LHCN-M2 (cell line): ENCODE measurements at regions not wholly inside any gene's neighbourhood (a gene's known extent, or its start where the extent isn't known, plus 50 kb on each side); places are given as distances from the start of the nearest gene placed in this dataset.
"Not testable (repeated sequence)": the region's sequence is repeated elsewhere in the genome, so short reads cannot be mapped to it uniquely, and the experiment has no call there.

ENCODE experiments used
- DNase-seq: peaks from one replicate; pipeline ENCODE4 v3.0.0-alpha.2; 2012; ENCODE audit warnings: low read depth

GRCh38 chr6:167470101-167470835 is 145.4 kb downstream of the TTLL2 start:
- DNase-seq: no peak

- no peak for DNase-seq
These were observed 146.1 kb downstream of the TTLL2 start for GRCh38 chr6:167470836-167471547.

- no peak for DNase-seq
These were observed 146.7 kb downstream of the TTLL2 start for GRCh38 chr6:167471548-167471930.

DNA sequence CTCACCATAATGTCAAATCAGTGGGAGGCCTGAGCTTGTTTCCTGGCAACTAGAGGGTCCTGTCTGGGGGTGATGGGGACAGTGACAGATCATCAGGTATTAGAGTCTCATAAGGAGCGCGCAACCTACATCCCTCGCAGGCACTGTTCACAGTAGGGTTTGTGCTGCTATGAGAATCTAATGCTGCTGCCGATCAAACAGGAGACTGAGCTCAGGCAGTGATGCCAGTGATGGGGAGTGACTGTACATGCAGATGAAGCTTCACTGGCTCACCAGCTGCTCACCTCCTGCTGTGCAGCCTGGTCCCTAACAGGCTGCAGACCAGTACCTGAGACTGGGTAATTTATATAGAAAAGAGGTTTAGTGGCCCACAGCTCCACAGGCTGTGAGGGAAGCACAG is 147.3 kb downstream of the TTLL2 start:
- DNase-seq: no peak

- no peak for DNase-seq
These were observed 148.0 kb downstream of the TTLL2 start for GRCh38 chr6:167472880-167473279.

GRCh38 chr6:167474171-167474570 is 149.3 kb downstream of the TTLL2 start:
- no peak for DNase-seq

GRCh38 chr6:167474725-167475124 is 149.8 kb downstream of the TTLL2 start:
- DNase-seq: no peak

DNA sequence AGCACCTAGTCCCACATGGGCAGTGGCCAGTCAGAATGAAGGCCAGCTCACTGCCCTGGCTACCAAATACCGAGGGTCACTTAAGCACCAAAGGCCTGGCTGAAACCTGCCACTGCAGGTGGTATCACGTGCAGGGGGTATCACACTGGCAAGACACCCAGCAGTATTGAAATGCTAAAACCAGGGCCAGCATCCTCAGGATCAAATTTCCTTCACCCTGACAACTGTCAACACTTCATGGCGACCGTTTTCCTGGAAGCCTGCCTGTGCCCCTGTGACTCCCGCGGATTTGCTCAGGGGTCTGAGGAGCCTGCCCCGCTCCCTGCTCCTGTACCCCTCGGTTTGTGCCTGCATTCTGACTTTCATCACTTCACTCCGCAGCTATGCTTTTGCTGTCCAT is 151.1 kb downstream of the TTLL2 start:
- DNase-seq: no peak

- DNase-seq: no peak
These were observed 152.1 kb downstream of the TTLL2 start for GRCh38 chr6:167476844-167477595.

DNA sequence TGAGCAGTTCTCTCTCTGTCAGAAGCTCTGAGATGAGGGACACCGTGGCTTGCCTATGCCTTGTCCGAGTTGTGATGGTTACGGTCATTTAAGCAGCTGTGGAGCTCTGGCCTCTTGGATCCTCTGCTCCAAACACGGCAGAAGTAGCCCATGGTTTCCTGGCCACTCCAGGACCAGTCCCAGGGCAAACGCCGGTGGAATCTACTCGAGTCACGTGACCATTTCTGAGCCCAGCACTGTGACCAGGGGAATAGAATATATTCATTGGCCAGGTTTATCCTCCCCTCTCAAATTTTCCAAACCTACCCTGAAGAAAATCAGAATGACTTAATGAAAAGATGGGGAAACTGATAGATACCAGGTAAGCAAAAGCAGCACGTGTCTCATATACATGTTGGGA is 152.8 kb downstream of the TTLL2 start:
- no peak for DNase-seq

GRCh38 chr6:167479301-167479700 is 154.4 kb downstream of the TTLL2 start:
- DNase-seq: no peak

- DNase-seq: no peak
These were observed 155.2 kb downstream of the TTLL2 start for GRCh38 chr6:167479901-167480648.

GRCh38 chr6:167481307-167481926 is 156.5 kb downstream of the TTLL2 start:
- DNase-seq: no peak

GRCh38 chr6:167482801-167483200 is 157.9 kb downstream of the TTLL2 start:
- not testable (repeated sequence) for DNase-seq

GRCh38 chr6:167485186-167485978 is 160.5 kb downstream of the TTLL2 start:
- DNase-seq: no peak

- no peak for DNase-seq
These were observed 163.1 kb downstream of the TTLL2 start for GRCh38 chr6:167487749-167488664.

GRCh38 chr6:167491438-167492099 is 166.7 kb downstream of the TTLL2 start:
- DNase-seq: no peak

- DNase-seq: no peak
These were observed 167.2 kb downstream of the TTLL2 start for GRCh38 chr6:167492100-167492449.

GRCh38 chr6:167493310-167493709 is 168.4 kb downstream of the TTLL2 start:
- no peak for DNase-seq
